IMR-90 (cell line): ENCODE measurements at regions not wholly inside any gene's neighbourhood (a gene's known extent, or its start where the extent isn't known, plus 50 kb on each side); places are given as distances from the start of the nearest gene placed in this dataset.

Experiments used
- ATAC-seq: fragments of 200-7000 bp; cut with Tn5 transposase; 2 replicates; pipeline ENCODE4 v1.9.1; 2020; ENCODE audit warnings: low read depth, mild to moderate bottlenecking, moderate library complexity
- BruUV-seq: library from RNA; stranded (reverse); fragments of 400-500 nt; replicated peaks from 2 replicates; lab custom pipeline; 2021; lab: Mats Ljungman, UMichigan
- CTCF ChIA-PET: fragments of 300-600 bp; formaldehyde crosslinking; extraction: SDS; loops from one replicate; lab custom pipeline; 2021; ENCODE audit warnings: antibody characterized with exemption; lab: Yijun Ruan, JAX
- POLR2A ChIA-PET: fragments of 300-600 bp; sonication (Branson Sonifier 250); formaldehyde crosslinking; loops from one replicate; lab custom pipeline; 2022; ENCODE audit warnings: antibody characterized with exemption; ENCODE audit not compliant: unreplicated experiment; lab: Charles Lee
- DNase-seq: peaks from one replicate; pipeline ENCODE4 v3.0.0; 2013
- H2AFZ ChIP-seq: replicated peaks from 2 replicates; pipeline ENCODE3; 2013; ENCODE audit warnings: low read length, mild to moderate bottlenecking; ENCODE audit not compliant: poor library complexity
- H2AK5ac ChIP-seq: 2 replicates; pipeline ENCODE4 v1.6.1; 2013; ENCODE audit warnings: low read depth, low read length, inconsistent platforms
- H2AK9ac ChIP-seq: replicated peaks from 2 replicates; pipeline ENCODE3; 2013; ENCODE audit warnings: mild to moderate bottlenecking, low read depth, low read length, moderate library complexity; ENCODE audit not compliant: poor library complexity
- H2BK120ac ChIP-seq: 2 replicates; pipeline ENCODE4 v1.6.1; 2013; ENCODE audit warnings: low read depth, low read length, inconsistent platforms
- H2BK15ac ChIP-seq: 3 replicates; pipeline ENCODE4 v1.6.1; 2013; ENCODE audit warnings: low read depth, low read length, inconsistent platforms
- H2BK20ac ChIP-seq: 2 replicates; pipeline ENCODE4 v1.6.1; 2013; ENCODE audit warnings: low read depth, mild to moderate bottlenecking, inconsistent platforms, low read length, moderate library complexity
- H2BK5ac ChIP-seq: 2 replicates; pipeline ENCODE4 v1.6.1; 2013; ENCODE audit warnings: mild to moderate bottlenecking, low read depth, low read length, inconsistent platforms; ENCODE audit not compliant: poor library complexity, severe bottlenecking
- H3K14ac ChIP-seq: replicated peaks from 2 replicates; pipeline ENCODE4 v1.6.1; 2013; ENCODE audit warnings: low read depth, low read length, inconsistent platforms
- H3K18ac ChIP-seq: 2 replicates; pipeline ENCODE4 v1.6.1; 2013; ENCODE audit warnings: low read depth, low read length, control low read depth
- H3K23ac ChIP-seq: 2 replicates; pipeline ENCODE4 v1.6.1; 2013; ENCODE audit warnings: low read depth, low read length, inconsistent platforms
- H3K27ac ChIP-seq: 2 replicates; pipeline ENCODE4 v1.5.1; 2013; ENCODE audit warnings: mild to moderate bottlenecking, control low read depth, low read length; ENCODE audit not compliant: insufficient read depth
- H3K27me3 ChIP-seq: 2 replicates; pipeline ENCODE4 v1.6.1; 2013; ENCODE audit warnings: low read length; ENCODE audit not compliant: control insufficient read depth, insufficient read depth
- H3K36me3 ChIP-seq: 2 replicates; pipeline ENCODE4 v1.6.1; 2013; ENCODE audit warnings: low read length, mixed read lengths; ENCODE audit not compliant: control insufficient read depth, insufficient read depth
- H3K4ac ChIP-seq: 2 replicates; pipeline ENCODE4 v1.6.1; 2013; ENCODE audit warnings: low read depth, low read length, inconsistent platforms
- H3K4me1 ChIP-seq: 2 replicates; pipeline ENCODE4 v1.6.1; 2013; ENCODE audit warnings: low read length, mixed read lengths; ENCODE audit not compliant: control insufficient read depth, insufficient read depth
- H3K4me2 ChIP-seq: 2 replicates; pipeline ENCODE4 v1.6.1; 2013; ENCODE audit warnings: low read depth, mild to moderate bottlenecking, control low read depth, low read length, moderate library complexity
- H3K4me3 ChIP-seq: 2 replicates; pipeline ENCODE4 v1.5.1; 2013; ENCODE audit warnings: low read depth, mild to moderate bottlenecking, control low read depth, low read length, moderate library complexity; ENCODE audit not compliant: insufficient read depth
- H3K56ac ChIP-seq: 2 replicates; pipeline ENCODE4 v1.6.1; 2013; ENCODE audit warnings: low read length, inconsistent platforms; ENCODE audit not compliant: insufficient read depth; ENCODE audit errors: extremely low read depth
- H3K79me1 ChIP-seq, 2 experiments: 2 replicates each; pipeline ENCODE4 v1.6.1; 2013; ENCODE audit warnings: low read length in 2 of 2, inconsistent platforms in 1 of 2, low read depth in 1 of 2
- H3K9ac ChIP-seq: 2 replicates; pipeline ENCODE4 v1.6.1; 2013; ENCODE audit warnings: low read depth, low read length, control low read depth
- H3K9me1 ChIP-seq: 2 replicates; pipeline ENCODE4 v1.6.1; 2013; ENCODE audit warnings: low read length, inconsistent platforms; ENCODE audit not compliant: insufficient read depth
- H3K9me3 ChIP-seq: 2 replicates; pipeline ENCODE4 v1.6.1; 2013; ENCODE audit warnings: low read length; ENCODE audit not compliant: control insufficient read depth, insufficient read depth
- H4K20me1 ChIP-seq: 2 replicates; pipeline ENCODE4 v1.6.1; 2013; ENCODE audit warnings: low read length, inconsistent platforms; ENCODE audit not compliant: insufficient read depth
- H4K5ac ChIP-seq: 2 replicates; pipeline ENCODE4 v1.6.1; 2013; ENCODE audit warnings: mild to moderate bottlenecking, low read depth, low read length, control low read depth
- H4K8ac ChIP-seq, 2 experiments: 2 replicates each; pipeline ENCODE4 v1.6.1; 2013; ENCODE audit warnings: low read depth in 2 of 2, low read length in 2 of 2, control low read depth in 1 of 2, inconsistent platforms in 1 of 2
- H4K91ac ChIP-seq: 2 replicates; pipeline ENCODE4 v1.6.1; 2013; ENCODE audit warnings: low read depth, low read length, inconsistent platforms; ENCODE audit not compliant: insufficient read depth
- BHLHE40 ChIP-seq: fragments of 150-350 bp; IDR thresholded peaks from 2 replicates; pipeline ENCODE4 v1.6.1; 2016; ENCODE audit warnings: mild to moderate bottlenecking, low read depth, low read length
- CEBPB ChIP-seq: IDR thresholded peaks from 2 replicates; pipeline ENCODE4 v1.6.1; 2012; ENCODE audit warnings: low read depth, low read length, improper control_type of control experiment
- CHD1 ChIP-seq: IDR thresholded peaks from 2 replicates; pipeline ENCODE4 v1.6.1; 2012; ENCODE audit warnings: low read depth, low read length, improper control_type of control experiment
- MAFK ChIP-seq: IDR thresholded peaks from 2 replicates; pipeline ENCODE4 v1.6.1; 2012; ENCODE audit warnings: low read depth, low read length, improper control_type of control experiment
- MAZ ChIP-seq: IDR thresholded peaks from 2 replicates; pipeline ENCODE4 v1.6.1; 2012; ENCODE audit warnings: low read depth, mild to moderate bottlenecking, low read length, improper control_type of control experiment, moderate library complexity, borderline replicate concordance
- POLR2A ChIP-seq: IDR thresholded peaks from 2 replicates; pipeline ENCODE4 v1.6.1; 2012; ENCODE audit warnings: mild to moderate bottlenecking, low read depth, low read length
- RAD21 ChIP-seq: IDR thresholded peaks from 2 replicates; pipeline ENCODE4 v1.6.1; 2012; ENCODE audit warnings: low read length, improper control_type of control experiment
- SMC3 ChIP-seq: fragments of 150-350 bp; IDR thresholded peaks from 2 replicates; pipeline ENCODE4 v1.6.1; 2016; ENCODE audit warnings: low read depth, mild to moderate bottlenecking, antibody characterized with exemption, low read length, moderate library complexity
- WGBS, 2 experiments: methylation state at CpG; one replicate each; pipeline versions ENCODE4 v1.1.5 to v1.1.7; 2013; ENCODE audit warnings: missing lambda C conversion rate in 2 of 2; ENCODE audit not compliant: insufficient read length in 1 of 2; ENCODE audit errors: extremely low coverage in 2 of 2; 5-methylcytosine and 5-hydroxymethylcytosine counted together
- dilution Hi-C: fragments of 300-500 bp; cut with HindIII; formaldehyde crosslinking; loops from one replicate; pipeline ENCODE4 v1.14.3; 2018; ENCODE audit warnings: low sequenced_read_pairs; ENCODE audit not compliant: unreplicated experiment
- in situ Hi-C: fragments of 300-500 bp; cut with MboI; formaldehyde crosslinking; loops from 3 replicates; pipeline ENCODE4 v1.14.3; 2019; ENCODE audit warnings: low sequenced_read_pairs, inconsistent platforms, mixed read lengths
- intact Hi-C: fragments of 100-400 bp; cut with micrococcal nuclease; formaldehyde crosslinking; loops from 2 replicates; pipeline ENCODE4 v1.10.0; 2022

- H4K5ac ChIP-seq = no peak overlapping the region
- no peak overlapping the region for H3K18ac ChIP-seq
- no TSS peak for BruUV-seq
- no peak overlapping the region for H2BK120ac ChIP-seq
- no peak overlapping the region for H4K91ac ChIP-seq
- H3K23ac ChIP-seq = no peak overlapping the region
- DNase-seq (no peak), ATAC-seq (no peak)
- H3K14ac ChIP-seq = no peak overlapping the region
- H3K4me2 ChIP-seq = no peak overlapping the region
- no peak overlapping the region for H2BK5ac ChIP-seq
- H3K9me1 ChIP-seq = no peaks in the 10 kb centered on the region
- no peak overlapping the region for H2BK20ac ChIP-seq
- no peak overlapping the region for H2AK9ac ChIP-seq
- no peaks in the 10 kb centered on the region for H3K36me3 ChIP-seq
- ChIA-PET POLR2A (no interaction called here), CTCF (interaction anchor here (0.6 kb wide), 1 partner anchor 245 kb away, joined by 3 read pairs; no protein-coding TSS in a partner anchor)
- TF ChIP-seq RAD21 = no peak
- no peak for TF ChIP-seq MAFK
- TF ChIP-seq SMC3 = no peak
- no peak for TF ChIP-seq CHD1
- no peak for TF ChIP-seq CEBPB
- TF ChIP-seq POLR2A = no peak
- TF ChIP-seq MAZ = no peak
- TF ChIP-seq BHLHE40 = no peak
- no peak overlapping the region for H3K4ac ChIP-seq
- dilution Hi-C loops (no loop called here), in situ Hi-C loops (no loop called here), intact Hi-C loops (no loop called here)
- no peak overlapping the region for H3K27ac ChIP-seq
- H3K27me3 ChIP-seq = no peaks in the 10 kb centered on the region
- H3K79me1 ChIP-seq = no peaks in the 10 kb centered on the region
- no peaks in the 10 kb centered on the region for H3K4me1 ChIP-seq
- no peak overlapping the region for H4K8ac ChIP-seq
- no peak overlapping the region for H3K4me3 ChIP-seq
- no peak overlapping the region for H2BK15ac ChIP-seq
- H2AK5ac ChIP-seq = no peak overlapping the region
- no peaks in the 10 kb centered on the region for H4K20me1 ChIP-seq
- H2AFZ ChIP-seq = no peak overlapping the region
- H3K9me3 ChIP-seq = peaks cover 12% of the 10 kb centered on the region
- H3K9ac ChIP-seq = no peak overlapping the region
- WGBS, 2 experiments = 10% methylated on average over 2 of the region's 4 CpGs; no CpG with 5 or more reads in 1 of the 2 experiments
- H3K56ac ChIP-seq = no peak overlapping the region
Measured at GRCh38 chr9:1738511-1739100, 276.5 kb upstream of the SMARCA2 start.
